Vagina (tissue), 2 donors: ENCODE measurements at regions not wholly inside any gene's neighbourhood (a gene's known extent, or its start where the extent isn't known, plus 50 kb on each side); places are given as distances from the start of the nearest gene placed in this dataset.

ENCODE experiments used
- DNase-seq, 2 donors: peaks; one replicate each; pipeline ENCODE4 v3.0.0-alpha.2; 2017; ENCODE audit errors: extremely low spot score in 2 of 2
- H3K27ac ChIP-seq: fragments of 200-600 bp; sonication (generic); one replicate; pipeline ENCODE4 v1.5.1; 2019
- H3K27me3 ChIP-seq: fragments of 200-600 bp; sonication (generic); one replicate; pipeline ENCODE4 v1.5.1; 2019
- H3K36me3 ChIP-seq, 2 donors: fragments of 200-600 bp; sonication (generic); one replicate each; pipeline ENCODE4 v1.5.1; 2017 to 2019
- H3K4me1 ChIP-seq: fragments of 200-600 bp; sonication (generic); one replicate; pipeline ENCODE4 v1.5.1; 2019
- H3K4me3 ChIP-seq, 2 donors: fragments of 200-600 bp; sonication (generic); 1 replicate in 1 of 2; 2 replicates in 1 of 2; pipeline ENCODE4 v1.5.1; 2016 to 2019
- H3K9me3 ChIP-seq: fragments of 200-600 bp; sonication (generic); one replicate; pipeline ENCODE4 v1.5.1; 2019
- CTCF ChIP-seq, 3 experiments: fragments of 450-650 bp in 2 of 3; fragments of 200-600 bp in 1 of 3; sonication (generic) in 1 of 3; IDR thresholded peaks; one replicate each; pipeline ENCODE4 v1.5.1; 2017 to 2019; ENCODE audit warnings: antibody characterized with exemption in 3 of 3, mild to moderate bottlenecking in 2 of 3, moderate library complexity in 2 of 3
- POLR2A ChIP-seq, 2 donors: fragments of 450-650 bp; IDR thresholded peaks; one replicate each; pipeline ENCODE4 v1.6.1; 2017; ENCODE audit warnings: antibody characterized with exemption in 2 of 2, mild to moderate bottlenecking in 2 of 2, moderate library complexity in 2 of 2
- POLR2AphosphoS5 ChIP-seq, 2 donors: sonication (generic); formaldehyde crosslinking; IDR thresholded peaks; one replicate each; pipeline ENCODE4 v1.9.0; 2017; ENCODE audit warnings: antibody characterized with exemption in 2 of 2, mild to moderate bottlenecking in 2 of 2, low read depth in 1 of 2; ENCODE audit not compliant: insufficient read depth in 1 of 2
- intact Hi-C: fragments of 100-400 bp; cut with DNase I; formaldehyde crosslinking; loops from one replicate; pipeline ENCODE4 v1.15.1; 2023

GRCh38 chr4:20359692-20360091 lies 108.0 kb downstream of the SLIT2 start:
- no peaks in the 10 kb centered on the region for H3K4me1 ChIP-seq
- intact Hi-C loops, result no loop called here
- H3K36me3 ChIP-seq, result no peaks in the 10 kb centered on the region
- H3K4me3 ChIP-seq, result no peak overlapping the region
- H3K27me3 ChIP-seq, result no peaks in the 10 kb centered on the region
- no peaks in the 10 kb centered on the region for H3K9me3 ChIP-seq
- DNase-seq, result no peak
- H3K27ac ChIP-seq, result no peak overlapping the region
- TF ChIP-seq CTCF (IDR thresholded peaks at IDR 0.05) (no peak), POLR2A (IDR thresholded peaks at IDR 0.05) (no peak), POLR2AphosphoS5 (IDR thresholded peaks at IDR 0.05; ENCODE audit: insufficient read depth in 1 of 2, low read depth in 1 of 2) (no peak)

GRCh38 chr4:20362148-20362547 lies 110.4 kb downstream of the SLIT2 start:
- TF ChIP-seq POLR2AphosphoS5 (IDR thresholded peaks at IDR 0.05; ENCODE audit: insufficient read depth in 1 of 2, low read depth in 1 of 2), result no peak
- TF ChIP-seq CTCF (IDR thresholded peaks at IDR 0.05), result no peak
- no peak for TF ChIP-seq POLR2A (IDR thresholded peaks at IDR 0.05)

DNA sequence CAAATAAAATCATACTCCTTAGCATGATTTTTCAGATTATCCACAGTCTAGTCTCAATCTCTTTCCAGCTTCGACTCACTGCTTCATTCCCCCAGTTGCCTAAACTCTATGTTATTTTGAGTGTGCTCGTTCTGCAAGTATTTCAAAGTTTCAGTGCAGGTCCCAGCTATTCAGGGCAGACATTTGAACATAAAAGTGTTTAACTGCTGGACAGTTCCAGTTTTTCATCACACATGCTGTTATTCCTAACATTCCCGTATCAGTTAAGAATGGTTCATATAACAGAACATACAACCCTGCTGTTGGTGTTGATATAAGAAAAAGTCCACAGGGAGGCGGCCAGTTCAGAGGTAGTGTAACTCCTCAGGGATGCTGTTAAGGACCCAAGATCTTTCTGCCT lies 113.3 kb downstream of the SLIT2 start:
- no peak for DNase-seq
- no peaks in the 10 kb centered on the region for H3K9me3 ChIP-seq
- no peak overlapping the region for H3K4me3 ChIP-seq
- no peaks in the 10 kb centered on the region for H3K36me3 ChIP-seq
- no peaks in the 10 kb centered on the region for H3K4me1 ChIP-seq
- TF ChIP-seq POLR2AphosphoS5 (IDR thresholded peaks at IDR 0.05; ENCODE audit: insufficient read depth in 1 of 2, low read depth in 1 of 2) (no peak), POLR2A (IDR thresholded peaks at IDR 0.05) (no peak), CTCF (IDR thresholded peaks at IDR 0.05) (no peak)
- no peak overlapping the region for H3K27ac ChIP-seq
- H3K27me3 ChIP-seq, result no peaks in the 10 kb centered on the region
- intact Hi-C loops, result no loop called here

More at GRCh38 chr4:20362148-20362547, 110.4 kb downstream of the SLIT2 start:
- Histone ChIP-seq H3K27me3 (no peaks in the 10 kb centered on the region), H3K9me3 (no peaks in the 10 kb centered on the region), H3K36me3 (no peaks in the 10 kb centered on the region), H3K4me1 (no peaks in the 10 kb centered on the region), H3K4me3 (no peak overlapping the region), H3K27ac (no peak overlapping the region)
- DNase-seq, result no peak
- intact Hi-C loops, result no loop called here

DNA sequence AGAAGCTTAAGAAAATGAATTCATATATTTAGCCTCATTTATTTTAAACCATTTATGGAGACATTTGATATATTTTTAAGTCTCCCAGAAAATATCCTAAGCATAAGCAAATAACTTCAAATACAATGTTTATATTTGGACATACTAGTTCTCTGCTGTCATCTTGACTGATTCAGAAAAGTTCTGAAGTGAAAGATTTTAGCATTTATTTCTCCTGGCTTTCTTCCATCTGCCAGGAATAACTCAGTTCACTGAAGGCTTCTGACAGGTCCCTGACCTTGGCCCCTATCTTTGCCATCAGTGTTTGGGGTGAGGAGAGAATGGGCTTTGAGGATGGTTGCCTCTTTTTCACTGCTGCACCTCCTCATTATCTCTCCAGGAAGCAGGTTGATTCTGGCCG lies 115.7 kb downstream of the SLIT2 start:
- Histone ChIP-seq H3K9me3 (no peaks in the 10 kb centered on the region), H3K4me1 (no peaks in the 10 kb centered on the region), H3K36me3 (no peaks in the 10 kb centered on the region), H3K4me3 (no peak overlapping the region), H3K27me3 (no peaks in the 10 kb centered on the region), H3K27ac (no peak overlapping the region)
- intact Hi-C loops, result no loop called here
- TF ChIP-seq POLR2AphosphoS5 (IDR thresholded peaks at IDR 0.05; ENCODE audit: insufficient read depth in 1 of 2, low read depth in 1 of 2) (no peak), CTCF (IDR thresholded peaks at IDR 0.05) (no peak), POLR2A (IDR thresholded peaks at IDR 0.05) (no peak)
- DNase-seq, result no peak

DNA sequence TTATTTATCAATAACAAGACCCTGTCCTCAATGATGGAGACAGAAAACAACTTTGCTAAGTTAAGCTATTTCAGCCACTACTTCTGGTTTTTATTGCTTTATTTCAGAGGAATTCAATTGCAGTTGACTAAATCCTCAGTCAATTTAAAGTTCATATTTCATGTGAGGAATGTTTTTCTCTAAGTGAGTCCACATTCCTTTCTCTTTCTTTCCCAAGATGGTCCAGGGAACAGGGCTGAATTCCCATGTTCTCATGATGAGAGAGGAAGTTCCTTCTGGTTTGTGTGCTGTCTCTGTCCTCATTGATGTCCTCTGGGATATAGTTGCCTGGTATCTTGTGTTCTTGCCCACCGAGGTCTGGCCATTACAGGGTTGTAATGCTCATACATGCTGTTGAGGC lies 117.2 kb downstream of the SLIT2 start:
- H3K4me3 ChIP-seq, result no peak overlapping the region
- no peaks in the 10 kb centered on the region for H3K9me3 ChIP-seq
- H3K27ac ChIP-seq, result no peak overlapping the region
- H3K36me3 ChIP-seq, result no peaks in the 10 kb centered on the region
- no peak for DNase-seq
- no peak for TF ChIP-seq POLR2AphosphoS5 (IDR thresholded peaks at IDR 0.05; ENCODE audit: insufficient read depth in 1 of 2, low read depth in 1 of 2)
- TF ChIP-seq POLR2A (IDR thresholded peaks at IDR 0.05), result no peak
- TF ChIP-seq CTCF (IDR thresholded peaks at IDR 0.05), result no peak
- no peaks in the 10 kb centered on the region for H3K4me1 ChIP-seq
- intact Hi-C loops, result no loop called here
- H3K27me3 ChIP-seq, result no peaks in the 10 kb centered on the region
